ENCODE measurements at regions not wholly inside any gene's neighbourhood (a gene's known extent, or its start where the extent isn't known, plus 50 kb on each side); places are given as distances from the start of the nearest gene placed in this dataset.

- POLR2A ChIA-PET (ENCODE audit: partially characterized antibody), result no interaction called here
- Histone ChIP-seq H2AFZ (ENCODE audit: low read length) (no peak overlapping the region), H3K27ac (ENCODE audit: low read depth, low read length) (no peak overlapping the region), H3K4me1 (replicated peaks in 1 of 4; ENCODE audit: control insufficient read depth in 3 of 4, insufficient read depth in 4 of 4, low read length in 3 of 4) (peaks cover 0 to 4% (median 0%) of the 10 kb centered on the region in 4 experiments; a peak in 3 of 7 replicates), H2BK12ac (ENCODE audit: low read depth, low read length) (no peak overlapping the region), H4K20me1 (replicated peaks in 1 of 2; ENCODE audit: control insufficient read depth in 1 of 2, insufficient read depth in 2 of 2, low read length in 2 of 2) (no peaks in the 10 kb centered on the region), H3K23ac (ENCODE audit: insufficient read length) (no peak overlapping the region), H3K14ac (ENCODE audit: insufficient read length) (no peak overlapping the region), H3K36me3 (ENCODE audit: control insufficient read depth in 2 of 4, insufficient read depth in 4 of 4, low read length in 3 of 4) (no peaks in the 10 kb centered on the region), H4K8ac (ENCODE audit: extremely low read depth, insufficient read depth, low read length) (no peak overlapping the region), H3K18ac (ENCODE audit: extremely low read depth, low read length) (no peak overlapping the region), H3K27me3 (replicated peaks in 1 of 4; ENCODE audit: control insufficient read depth in 3 of 4, extremely low read depth in 1 of 4, insufficient read depth in 3 of 4, low read length in 3 of 4) (no peaks in the 10 kb centered on the region; a peak in 1 of 7 replicates), H3K9ac (replicated peaks in 1 of 4; ENCODE audit: extremely low read depth in 1 of 4, low read depth in 3 of 4, low read length in 3 of 4) (no peak overlapping the region), H3K79me1 (ENCODE audit: low read depth, low read length) (no peaks in the 10 kb centered on the region), H4K5ac (ENCODE audit: insufficient read length, low read depth, low read length) (no peak overlapping the region), H2BK15ac (ENCODE audit: low read length) (no peak overlapping the region), H3K56ac (replicated peaks; ENCODE audit: insufficient read length, low read depth, low read length) (no peak overlapping the region), H3K23me2 (ENCODE audit: low read depth, low read length) (no peaks in the 10 kb centered on the region), H3K4ac (replicated peaks; ENCODE audit: insufficient read length, low read depth, low read length) (no peak overlapping the region), H4K91ac (replicated peaks; ENCODE audit: insufficient read length, low read length) (no peak overlapping the region), H3K9me3 (ENCODE audit: insufficient read depth in 2 of 2, low read depth in 1 of 2, low read length in 1 of 2) (no peaks in the 10 kb centered on the region), H2AK5ac (ENCODE audit: low read depth, low read length) (no peak overlapping the region), H3K4me2 (ENCODE audit: insufficient read depth in 1 of 2, low read depth in 2 of 2, low read length in 2 of 2) (no peak overlapping the region), H2BK5ac (ENCODE audit: low read depth, low read length) (no peak overlapping the region), H2BK20ac (ENCODE audit: low read length) (no peak overlapping the region), H3K4me3 (ENCODE audit: extremely low read depth in 1 of 4, insufficient read depth in 2 of 4, low read depth in 3 of 4, low read length in 4 of 4) (no peak overlapping the region), H3K79me2 (ENCODE audit: control insufficient read depth in 1 of 2, insufficient read depth in 2 of 2, low read length in 2 of 2) (no peaks in the 10 kb centered on the region), H2BK120ac (replicated peaks; ENCODE audit: low read depth, low read length) (no peak overlapping the region)
- DNase-seq (ENCODE audit: low read depth in 1 of 2, low spot score in 2 of 2), result no peak
- CTCF ChIA-PET (ENCODE audit: partially characterized antibody), result interaction anchor here (1.8 kb wide), 2 partner anchors 13 to 17 kb away, joined by 4 to 6 read pairs; no protein-coding TSS in a partner anchor
- WGBS, 2 experiments (ENCODE audit: extremely low coverage in 1 of 2, insufficient coverage in 1 of 2, insufficient read length in 1 of 2, insufficient replicate concordance in 2 of 2, low coverage in 1 of 2, low lambda C conversion rate in 2 of 2, missing lambda C conversion rate in 1 of 2), result 91% methylated on average over 5 of the region's 5 CpGs; no CpG with 5 or more reads in 1 of the 2 experiments
- no peak for FAIRE-seq
- no peak for TF ChIP-seq CBX8 (IDR thresholded peaks at IDR 0.05; ENCODE audit: borderline replicate concordance, low read depth, low read length)
- TF ChIP-seq SRF (IDR thresholded peaks at IDR 0.05; ENCODE audit: low read depth, low read length), result no peak
- TF ChIP-seq JUN (IDR thresholded peaks at IDR 0.05; ENCODE audit: low read depth, low read length), result no peak
- no peak for TF ChIP-seq YY1 (IDR thresholded peaks at IDR 0.05; ENCODE audit: low read depth, low read length)
- TF ChIP-seq POLR2AphosphoS5 (IDR thresholded peaks at IDR 0.05; ENCODE audit: low read depth, low read length), result no peak
- TF ChIP-seq RXRA (IDR thresholded peaks at IDR 0.05; ENCODE audit: insufficient read depth, low read depth, low read length), result no peak
- TF ChIP-seq PHF8 (conservative IDR thresholded peaks at IDR 0.05; ENCODE audit: low read depth, low read length), result no peak
- TF ChIP-seq SP4 (IDR thresholded peaks at IDR 0.05; ENCODE audit: low read length), result no peak
- no peak for TF ChIP-seq CEBPB (IDR thresholded peaks at IDR 0.05; ENCODE audit: low read depth, low read length)
- TF ChIP-seq HDAC2 (IDR thresholded peaks at IDR 0.05; ENCODE audit: borderline replicate concordance in 1 of 2, low read depth in 2 of 2, low read length in 2 of 2), result no peak
- no peak for TF ChIP-seq MAFK (IDR thresholded peaks at IDR 0.05; ENCODE audit: low read depth, low read length)
- no peak for TF ChIP-seq GABPA (IDR thresholded peaks at IDR 0.05; ENCODE audit: borderline replicate concordance, insufficient read depth, low read length)
- no peak for TF ChIP-seq EZH2 (IDR thresholded peaks at IDR 0.05; ENCODE audit: low read depth, low read length, severe bottlenecking)
- no peak for TF ChIP-seq TEAD4 (IDR thresholded peaks at IDR 0.05; ENCODE audit: low read depth, low read length)
- TF ChIP-seq ATF3 (IDR thresholded peaks at IDR 0.05; ENCODE audit: insufficient read depth, low read depth, low read length), result no peak
Measured at GRCh38 chr5:2688586-2688985, 62.9 kb downstream of the IRX2 start.

All from H1 (cell line).